Activated CD8-positive, alpha-beta memory T cell treated with anti-CD3 and anti-CD28 coated beads for 4 hours (primary cell): ENCODE measurements at regions not wholly inside any gene's neighbourhood (a gene's known extent, or its start where the extent isn't known, plus 50 kb on each side); places are given as distances from the start of the nearest gene placed in this dataset.

ENCODE experiments used
- DNase-seq, 2 donors: peaks; one replicate each; pipeline ENCODE4 v3.0.0-alpha.2; 2020; ENCODE audit warnings: low read depth in 2 of 2

DNA sequence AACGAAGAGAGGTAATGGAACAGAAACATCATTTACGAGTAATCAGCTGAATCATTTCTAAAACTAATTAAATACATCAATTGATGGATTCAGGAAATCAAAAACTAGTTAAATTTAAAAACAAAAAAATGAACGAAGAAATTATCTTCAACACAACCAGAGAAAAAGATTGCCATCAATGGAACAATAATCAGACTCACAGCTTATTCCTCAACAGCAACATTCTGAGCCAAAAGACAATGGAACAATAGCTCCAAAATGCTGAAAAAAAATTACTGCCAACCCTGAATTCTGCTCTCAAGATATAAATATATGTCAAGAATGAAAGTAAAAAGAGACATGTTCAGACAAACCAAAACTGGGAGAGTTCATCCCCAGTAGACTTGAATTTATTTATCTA, 65.5 kb upstream of the KLF3 start:
- DNase-seq = no peak

GRCh38 chr4:38600575-38600974, 63.4 kb upstream of the KLF3 start:
- DNase-seq = no peak

- no peak for DNase-seq
These were observed 62.6 kb upstream of the KLF3 start for GRCh38 chr4:38601244-38601915.

DNA sequence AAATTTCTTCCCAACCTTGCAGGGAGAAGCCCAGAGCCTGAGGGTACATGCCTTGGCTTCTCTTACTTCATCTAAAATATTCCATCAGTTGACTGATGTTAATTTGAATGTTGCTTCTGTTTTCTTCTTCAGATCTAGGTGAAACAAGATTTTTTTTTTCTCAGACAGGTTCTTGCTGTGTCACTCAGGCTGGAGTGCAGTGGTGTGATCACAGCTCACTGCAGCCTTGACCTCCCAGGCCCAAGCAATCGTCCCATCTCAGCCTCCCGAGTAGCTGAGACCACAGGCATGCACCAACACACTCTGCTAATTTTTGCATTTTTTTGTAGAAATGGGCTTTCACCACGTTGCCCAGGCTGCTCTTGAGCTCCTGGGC, 62.1 kb upstream of the KLF3 start:
- DNase-seq = no peak

DNA sequence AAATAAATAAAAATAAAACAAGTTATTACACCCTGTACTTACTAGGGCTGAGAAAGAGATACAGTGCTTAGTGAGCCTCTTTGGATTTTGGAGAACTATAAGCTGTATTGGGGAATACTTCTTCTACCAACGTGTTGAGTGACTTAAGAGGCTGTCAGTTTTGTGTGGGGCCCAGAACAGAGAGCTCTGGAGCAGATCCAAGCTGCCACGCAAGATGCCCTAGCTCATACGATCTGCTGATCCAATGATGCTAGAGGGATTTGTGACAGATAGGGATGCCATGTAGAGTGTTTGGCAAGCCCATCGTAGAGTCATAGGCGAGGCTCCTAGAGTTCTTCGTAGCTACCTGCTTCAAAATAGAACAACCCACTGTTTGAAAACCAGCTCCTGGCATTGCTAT, 60.3 kb upstream of the KLF3 start:
- no peak for DNase-seq

DNA sequence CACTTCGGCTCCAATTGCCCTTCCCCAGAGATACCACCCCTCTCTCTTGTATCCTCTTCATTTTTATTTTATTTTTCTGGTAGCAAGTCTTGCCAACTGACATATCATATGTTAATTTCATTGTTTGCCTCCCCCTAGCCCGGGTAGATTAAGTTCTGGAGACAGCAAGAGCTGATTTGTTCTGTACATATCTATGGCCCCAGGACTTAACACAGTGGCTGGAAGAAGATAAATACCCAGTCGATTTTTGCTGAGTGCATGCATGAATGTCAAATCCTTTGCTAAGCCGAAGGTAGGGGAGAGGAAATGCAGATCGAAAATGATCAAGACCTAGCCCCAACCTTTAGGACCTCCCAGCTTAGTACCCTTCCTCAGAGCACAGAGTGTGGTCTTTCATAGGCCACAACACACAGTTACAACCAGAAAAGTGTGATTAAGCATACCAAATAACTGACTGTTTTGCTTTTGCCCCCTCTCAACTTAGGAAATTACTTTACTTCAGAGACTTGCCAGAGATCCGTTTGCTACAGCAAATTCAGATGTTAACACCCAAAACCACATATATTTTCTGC, 58.7 kb upstream of the KLF3 start:
- no peak for DNase-seq

DNA sequence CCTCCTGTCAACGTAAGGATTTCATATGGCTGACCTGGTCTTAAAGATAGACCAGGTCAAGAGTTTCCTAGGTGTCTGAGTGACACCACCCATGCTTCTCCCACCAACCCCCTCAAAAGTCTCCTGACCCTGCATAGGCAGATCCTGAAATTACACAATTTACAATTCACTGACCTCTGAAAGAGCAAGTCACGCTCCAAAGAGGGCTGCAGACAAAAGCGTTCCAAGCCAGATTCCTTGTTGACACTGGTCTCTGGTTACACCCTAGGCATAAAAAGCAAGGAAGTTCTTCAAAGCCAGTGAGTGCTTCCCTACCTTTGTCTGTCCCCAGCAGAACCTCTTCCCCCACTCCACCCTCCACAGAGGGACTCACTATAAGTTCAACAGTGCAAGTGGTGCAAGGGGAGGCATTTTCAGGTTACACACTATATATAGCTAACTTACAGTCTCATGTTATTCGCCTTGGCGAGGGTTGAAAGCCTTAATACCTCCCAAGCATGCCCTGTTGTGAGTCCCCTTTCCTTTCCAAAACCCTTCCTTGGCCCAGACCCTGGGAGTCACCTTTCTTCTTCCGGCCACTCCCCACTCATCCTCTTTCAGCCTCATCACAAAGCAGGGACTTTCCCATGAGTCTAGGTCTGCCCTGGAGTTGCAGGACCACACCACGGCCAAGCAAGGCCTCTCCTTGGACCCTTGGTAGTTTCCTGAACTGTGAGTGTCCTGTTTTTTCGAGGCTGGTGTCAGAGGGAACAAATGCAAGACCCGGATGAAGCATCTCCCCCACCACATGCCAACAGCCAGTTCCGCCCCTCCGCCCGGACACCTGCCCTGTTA, 58.0 kb upstream of the KLF3 start:
- DNase-seq = no peak

DNA sequence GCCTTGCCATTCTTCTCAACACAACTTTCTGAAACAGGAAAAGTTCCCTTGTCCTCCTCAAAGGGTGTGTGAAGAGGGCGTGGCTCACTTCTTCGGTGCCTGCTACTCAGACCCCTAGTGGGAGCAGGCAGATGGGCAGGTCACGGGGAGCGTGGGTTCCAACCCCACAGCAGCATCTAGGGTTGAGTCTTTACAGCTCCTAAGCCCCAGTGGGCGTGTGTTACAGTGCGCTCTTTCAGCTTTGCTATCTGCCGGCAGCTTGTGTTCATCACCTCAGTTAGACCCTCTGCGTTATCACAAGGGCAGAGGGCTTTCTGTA, 57.5 kb upstream of the KLF3 start:
- no peak for DNase-seq

- DNase-seq = no peak
These were observed 54.4 kb upstream of the KLF3 start for GRCh38 chr4:38609614-38610013.

DNA sequence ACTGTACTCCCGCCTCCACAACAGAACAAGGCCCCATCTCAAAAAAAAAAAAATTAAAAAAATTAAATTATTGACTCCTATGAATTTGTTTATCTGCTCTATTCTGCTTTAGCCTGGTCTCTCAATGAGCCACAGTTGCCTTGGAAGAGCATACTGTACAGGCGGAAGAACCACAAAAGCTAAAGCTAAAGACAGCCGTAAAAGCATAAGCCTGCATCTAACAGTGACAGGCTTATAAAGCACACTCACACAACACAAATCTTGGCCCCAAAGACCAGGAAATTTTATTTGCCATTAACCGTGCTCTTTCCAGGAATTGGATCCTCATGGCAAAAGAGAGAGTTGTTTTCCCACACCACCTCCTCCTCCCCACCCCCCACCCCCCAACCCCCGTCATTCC, 53.5 kb upstream of the KLF3 start:
- DNase-seq = no peak

DNA sequence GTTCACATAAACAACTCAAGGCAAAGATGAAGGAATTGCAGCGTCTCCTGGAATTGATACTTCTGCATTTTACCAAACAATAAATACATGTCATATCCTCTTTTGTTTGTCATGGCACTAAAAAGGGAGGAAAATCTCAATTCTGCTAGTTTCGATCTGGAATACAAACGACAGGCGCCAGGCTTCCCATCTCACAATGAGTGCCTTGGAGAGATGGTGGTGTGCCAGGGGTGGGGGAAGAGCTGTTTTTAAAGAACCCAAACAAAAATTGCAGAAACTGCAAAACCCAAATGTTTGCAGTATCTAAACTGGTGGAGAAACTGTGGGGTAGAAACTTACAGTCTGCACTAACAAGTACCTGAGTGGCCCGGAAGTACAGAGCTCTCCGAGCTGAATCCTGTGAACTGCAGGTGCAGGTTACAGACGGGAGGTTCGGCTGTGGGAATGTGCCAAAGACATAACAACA, 53.0 kb upstream of the KLF3 start:
- no peak for DNase-seq

- no peak for DNase-seq
These were observed 52.3 kb upstream of the KLF3 start for GRCh38 chr4:38611676-38612075.

- DNase-seq = no peak
These were observed 51.2 kb upstream of the KLF3 start for GRCh38 chr4:38612646-38613414.
